GM23338 (cell line): ENCODE measurements at regions not wholly inside any gene's neighbourhood (a gene's known extent, or its start where the extent isn't known, plus 50 kb on each side); places are given as distances from the start of the nearest gene placed in this dataset.

Source experiments
- ATAC-seq: fragments of 200-7000 bp; cut with Tn5 transposase; 3 replicates; pipeline ENCODE4 v1.9.1; 2020
- DNase-seq: peaks from one replicate; pipeline ENCODE4 v3.0.0-alpha.2; 2015; ENCODE audit warnings: low spot score
- H2AFZ ChIP-seq: fragments of 200-600 bp; sonication (generic); 2 replicates; pipeline ENCODE4 v1.8.0; 2016; ENCODE audit warnings: antibody characterized with exemption, mild to moderate bottlenecking, moderate library complexity
- H3F3A ChIP-seq: fragments of 200-600 bp; sonication (generic); replicated peaks from 2 replicates; pipeline ENCODE4 v1.8.0; 2017; ENCODE audit warnings: antibody characterized with exemption, mixed run types, low read depth
- H3K27ac ChIP-seq: fragments of 200-600 bp; sonication (generic); 2 replicates; pipeline ENCODE4 v1.6.1; 2016; ENCODE audit warnings: low read depth
- H3K27me3 ChIP-seq: fragments of 200-600 bp; sonication (generic); 2 replicates; pipeline ENCODE4 v1.8.0; 2016; ENCODE audit warnings: mild to moderate bottlenecking, mixed run types, moderate library complexity; ENCODE audit not compliant: insufficient read depth
- H3K36me3 ChIP-seq: fragments of 200-600 bp; sonication (generic); 2 replicates; pipeline ENCODE4 v1.8.0; 2016; ENCODE audit warnings: mild to moderate bottlenecking; ENCODE audit not compliant: insufficient read depth
- H3K4me1 ChIP-seq: fragments of 200-600 bp; sonication (generic); 2 replicates; pipeline ENCODE4 v1.8.0; 2016; ENCODE audit warnings: mild to moderate bottlenecking, moderate library complexity; ENCODE audit not compliant: insufficient read depth
- H3K4me2 ChIP-seq: fragments of 200-600 bp; sonication (generic); 2 replicates; pipeline ENCODE4 v1.7.1; 2017; ENCODE audit warnings: mixed run types
- H3K4me3 ChIP-seq: fragments of 200-600 bp; sonication (generic); 2 replicates; pipeline ENCODE4 v1.6.1; 2016; ENCODE audit warnings: mixed run types
- H3K79me2 ChIP-seq: fragments of 200-600 bp; sonication (generic); replicated peaks from 2 replicates; pipeline ENCODE4 v1.8.0; 2017; ENCODE audit warnings: mild to moderate bottlenecking; ENCODE audit not compliant: insufficient read depth
- H3K9me2 ChIP-seq: fragments of 200-600 bp; sonication (generic); 2 replicates; pipeline ENCODE4 v1.8.0; 2017; ENCODE audit not compliant: insufficient read depth
- H4K20me1 ChIP-seq: fragments of 200-600 bp; sonication (generic); replicated peaks from 2 replicates; pipeline ENCODE4 v1.8.0; 2017; ENCODE audit warnings: mild to moderate bottlenecking; ENCODE audit not compliant: insufficient read depth
- H3K27ac Mint-ChIP-seq: 2 replicates; pipeline ENCODE4 v1.8.0; 2020; ENCODE audit warnings: inconsistent platforms, mild to moderate bottlenecking, moderate library complexity, mixed read lengths
- H3K27me3 Mint-ChIP-seq: 3 replicates; pipeline ENCODE4 v1.8.0; 2022; ENCODE audit warnings: low read depth, mild to moderate bottlenecking, moderate library complexity, mixed read lengths, inconsistent platforms; ENCODE audit not compliant: insufficient read depth, poor library complexity
- H3K36me3 Mint-ChIP-seq: 3 replicates; pipeline ENCODE4 v1.8.0; 2021; ENCODE audit warnings: low read depth, mild to moderate bottlenecking, inconsistent platforms, moderate library complexity, mixed read lengths
- H3K4me1 Mint-ChIP-seq: 3 replicates; pipeline ENCODE4 v1.8.0; 2020; ENCODE audit warnings: mild to moderate bottlenecking, inconsistent platforms, mixed read lengths
- H3K4me3 Mint-ChIP-seq: 3 replicates; pipeline ENCODE4 v1.8.0; 2021; ENCODE audit warnings: moderate library complexity, mild to moderate bottlenecking, inconsistent platforms, mixed read lengths
- H3K9me3 Mint-ChIP-seq: 3 replicates; pipeline ENCODE4 v1.8.0; 2020; ENCODE audit warnings: moderate library complexity, mild to moderate bottlenecking, inconsistent platforms, mixed read lengths
- CREB1 ChIP-seq: fragments of 250-450 bp; sonication (Bioruptor Pico); IDR thresholded peaks from 2 replicates; pipeline ENCODE4 v1.5.0; 2020; ENCODE audit warnings: low read depth, mild to moderate bottlenecking, moderate library complexity
- CTCF ChIP-seq, 2 experiments: fragments of 200-600 bp in 1 of 2; sonication (generic) in 1 of 2; conservative IDR thresholded peaks; 2 replicates each; pipeline versions ENCODE4 v1.5.1 to v1.6.1; 2016 to 2017; ENCODE audit warnings: antibody characterized with exemption in 2 of 2, low read depth in 2 of 2, mild to moderate bottlenecking in 2 of 2, moderate library complexity in 1 of 2
- ETS1 ChIP-seq: IDR thresholded peaks from 2 replicates; pipeline ENCODE4 v1.6.1; 2016; ENCODE audit warnings: antibody characterized with exemption
- EZH2 ChIP-seq: fragments of 200-600 bp; sonication (generic); IDR thresholded peaks from one replicate; pipeline ENCODE4 v1.8.0; 2017; ENCODE audit warnings: antibody characterized with exemption, mild to moderate bottlenecking, low read depth; ENCODE audit not compliant: unreplicated experiment
- EZH2phosphoT487 ChIP-seq: fragments of 200-600 bp; sonication (generic); IDR thresholded peaks from one replicate; pipeline ENCODE4 v1.8.1; 2018; ENCODE audit warnings: antibody characterized with exemption; ENCODE audit not compliant: unreplicated experiment
- JUNB ChIP-seq: IDR thresholded peaks from one replicate; pipeline ENCODE4 v1.6.1; 2016; ENCODE audit warnings: antibody characterized with exemption; ENCODE audit not compliant: unreplicated experiment
- POLR2AphosphoS5 ChIP-seq: IDR thresholded peaks from 2 replicates; pipeline ENCODE4 v1.6.1; 2016; ENCODE audit warnings: antibody characterized with exemption, low read depth
- REST ChIP-seq: IDR thresholded peaks from one replicate; pipeline ENCODE4 v1.6.1; 2018; ENCODE audit warnings: antibody characterized with exemption; ENCODE audit not compliant: unreplicated experiment
- ZNF114 ChIP-seq: fragments of 250-450 bp; sonication (Bioruptor Pico); IDR thresholded peaks from 2 replicates; pipeline ENCODE4 v1.5.0; 2020; ENCODE audit warnings: mild to moderate bottlenecking, moderate library complexity
- ZNF331 ChIP-seq: fragments of 250-450 bp; sonication (Bioruptor Pico); IDR thresholded peaks from 2 replicates; pipeline ENCODE4 v1.5.0; 2020; ENCODE audit warnings: low read depth, mild to moderate bottlenecking, moderate library complexity
- ZNF462 ChIP-seq: fragments of 250-450 bp; sonication (Bioruptor Pico); IDR thresholded peaks from 2 replicates; pipeline ENCODE4 v1.5.0; 2020; ENCODE audit warnings: mild to moderate bottlenecking, moderate library complexity

GRCh38 chr4:148978301-148978700 is 536.1 kb upstream of the NR3C2 start:
- H3K4me3 Mint-ChIP-seq = no peak overlapping the region
- H3K4me1 Mint-ChIP-seq = no peaks in the 10 kb centered on the region
- ATAC-seq (no peak), DNase-seq (no peak)
- H3K4me1 ChIP-seq = no peaks in the 10 kb centered on the region
- no peaks in the 10 kb centered on the region for H3K27me3 Mint-ChIP-seq
- H2AFZ ChIP-seq = no peak overlapping the region
- H3K27ac ChIP-seq = no peak overlapping the region
- no peaks in the 10 kb centered on the region for H3K9me3 Mint-ChIP-seq
- no peak overlapping the region for H3K4me3 ChIP-seq
- H3F3A ChIP-seq = no peaks in the 10 kb centered on the region
- no peaks in the 10 kb centered on the region for H3K36me3 ChIP-seq
- no peaks in the 10 kb centered on the region for H3K36me3 Mint-ChIP-seq
- H3K27ac Mint-ChIP-seq = no peak overlapping the region
- H3K79me2 ChIP-seq = no peaks in the 10 kb centered on the region
- no peaks in the 10 kb centered on the region for H3K9me2 ChIP-seq
- TF ChIP-seq REST (no peak), ZNF331 (CRISPR knock-in tag) (no peak), ZNF114 (CRISPR knock-in tag) (no peak), POLR2AphosphoS5 (no peak), ETS1 (no peak), CTCF (conservative IDR thresholded peaks at IDR 0.05; ENCODE audit: low read depth in 2 of 2) (no peak)
- no peak overlapping the region for H3K4me2 ChIP-seq
- H4K20me1 ChIP-seq = no peaks in the 10 kb centered on the region
- no peaks in the 10 kb centered on the region for H3K27me3 ChIP-seq

GRCh38 chr4:148975464-148975863 is 533.2 kb upstream of the NR3C2 start:
- Histone ChIP-seq H3K4me2 (no peak overlapping the region), H3K9me2 (no peaks in the 10 kb centered on the region), H3K79me2 (no peaks in the 10 kb centered on the region), H4K20me1 (no peaks in the 10 kb centered on the region), H3K36me3 (no peaks in the 10 kb centered on the region), H2AFZ (no peak overlapping the region), H3K4me1 (no peaks in the 10 kb centered on the region), H3K27me3 (no peaks in the 10 kb centered on the region), H3K4me3 (no peak overlapping the region), H3K27ac (no peak overlapping the region), H3F3A (no peaks in the 10 kb centered on the region)
- no peak overlapping the region for H3K27ac Mint-ChIP-seq
- H3K27me3 Mint-ChIP-seq = no peaks in the 10 kb centered on the region
- no peak for ATAC-seq
- no peaks in the 10 kb centered on the region for H3K36me3 Mint-ChIP-seq
- no peak overlapping the region for H3K4me3 Mint-ChIP-seq
- DNase-seq = no peak
- H3K4me1 Mint-ChIP-seq = no peaks in the 10 kb centered on the region
- no peaks in the 10 kb centered on the region for H3K9me3 Mint-ChIP-seq
- TF ChIP-seq ZNF462 (CRISPR knock-in tag) (no peak), JUNB (no peak), EZH2 (no peak), CREB1 (CRISPR knock-in tag) (no peak), EZH2phosphoT487 (no peak)
